PC-9 (cell line): ENCODE measurements at regions not wholly inside any gene's neighbourhood (a gene's known extent, or its start where the extent isn't known, plus 50 kb on each side); places are given as distances from the start of the nearest gene placed in this dataset.
A peak's percentile ranks its signal among the peaks of the same experiment; 100 is the strongest.

ENCODE experiments used
- BruUV-seq: library from RNA; stranded (reverse); fragments of 400-500 nt; replicated peaks from 2 replicates; lab custom pipeline; 2021; lab: Mats Ljungman, UMichigan
- CTCF ChIA-PET: fragments of 300-600 bp; sonication (Branson Sonifier 250); formaldehyde crosslinking; loops from one replicate; lab custom pipeline; 2022; ENCODE audit warnings: antibody characterized with exemption; lab: Charles Lee
- POLR2A ChIA-PET: fragments of 300-600 bp; sonication (Branson Sonifier 250); formaldehyde crosslinking; loops from one replicate; lab custom pipeline; 2022; ENCODE audit warnings: antibody characterized with exemption; ENCODE audit not compliant: unreplicated experiment; lab: Charles Lee
- DNase-seq, 2 experiments: peaks; one replicate each; pipeline versions ENCODE4 v3.0.0 to v3.0.0-alpha.2; 2015 to 2022; ENCODE audit warnings: mixed read lengths in 1 of 2
- H2AFZ ChIP-seq: fragments of 200-600 bp; sonication (generic); 2 replicates; pipeline ENCODE4 v1.8.1; 2017; ENCODE audit warnings: antibody characterized with exemption
- H3F3A ChIP-seq: fragments of 200-600 bp; sonication (generic); 2 replicates; pipeline ENCODE4 v1.8.1; 2017; ENCODE audit warnings: antibody characterized with exemption, mild to moderate bottlenecking, low read depth; ENCODE audit not compliant: insufficient read depth
- H3K27ac ChIP-seq: fragments of 200-600 bp; sonication (generic); 2 replicates; pipeline ENCODE4 v1.6.1; 2016; ENCODE audit warnings: mixed run types
- H3K27me3 ChIP-seq: fragments of 200-600 bp; sonication (generic); 2 replicates; pipeline ENCODE4 v1.6.1; 2016; ENCODE audit warnings: low read depth, mixed run types; ENCODE audit not compliant: insufficient read depth
- H3K36me3 ChIP-seq: fragments of 200-600 bp; sonication (generic); 2 replicates; pipeline ENCODE4 v1.6.1; 2016; ENCODE audit warnings: low read depth, mixed run types
- H3K4me1 ChIP-seq: fragments of 200-600 bp; sonication (generic); replicated peaks from 2 replicates; pipeline ENCODE4 v1.6.1; 2016; ENCODE audit warnings: mixed run types; ENCODE audit not compliant: insufficient read depth
- H3K4me2 ChIP-seq: fragments of 200-600 bp; sonication (generic); 2 replicates; pipeline ENCODE4 v1.6.1; 2017; ENCODE audit warnings: mixed run types
- H3K4me3 ChIP-seq: fragments of 200-600 bp; sonication (generic); 2 replicates; pipeline ENCODE4 v1.6.1; 2016; ENCODE audit warnings: mixed run types
- H3K79me2 ChIP-seq: fragments of 200-600 bp; sonication (generic); 2 replicates; pipeline ENCODE4 v1.6.1; 2017; ENCODE audit warnings: low read depth, mixed run types
- H3K9me2 ChIP-seq: fragments of 200-600 bp; sonication (generic); 2 replicates; pipeline ENCODE4 v1.8.1; 2017; ENCODE audit warnings: mild to moderate bottlenecking; ENCODE audit not compliant: insufficient read depth
- H3K9me3 ChIP-seq: fragments of 200-600 bp; sonication (generic); 2 replicates; pipeline ENCODE4 v1.8.1; 2016; ENCODE audit warnings: low read depth; ENCODE audit not compliant: insufficient read depth
- H4K20me1 ChIP-seq: fragments of 200-600 bp; sonication (generic); 2 replicates; pipeline ENCODE4 v1.8.1; 2017; ENCODE audit not compliant: insufficient read depth
- CTCF ChIP-seq: fragments of 200-600 bp; sonication (generic); conservative IDR thresholded peaks from 2 replicates; pipeline ENCODE4 v1.6.1; 2017; ENCODE audit warnings: mixed run types, antibody characterized with exemption, mild to moderate bottlenecking, moderate library complexity
- EZH2 ChIP-seq: fragments of 200-600 bp; sonication (generic); IDR thresholded peaks from 2 replicates; pipeline ENCODE4 v1.8.0; 2017; ENCODE audit warnings: antibody characterized with exemption, low read depth
- intact Hi-C: fragments of 100-400 bp; cut with micrococcal nuclease; formaldehyde crosslinking; loops from one replicate; pipeline ENCODE4 v1.10.0; 2022; ENCODE audit not compliant: unreplicated experiment

GRCh38 chr5:57855831-57856230, 373.2 kb upstream of the ACTBL2 start:
- no peaks in the 10 kb centered on the region for H4K20me1 ChIP-seq
- peaks cover 3% of the 10 kb centered on the region; the same call in 1 of the 2 replicates for H3K9me2 ChIP-seq
- intact Hi-C loops: no loop called here
- no peak overlapping the region for H2AFZ ChIP-seq
- H3K27me3 ChIP-seq: no peaks in the 10 kb centered on the region
- no peak overlapping the region for H3K4me2 ChIP-seq
- DNase-seq: no peak
- H3K27ac ChIP-seq: no peak overlapping the region
- no peaks in the 10 kb centered on the region for H3K4me1 ChIP-seq
- BruUV-seq: no TSS peak
- H3K79me2 ChIP-seq: no peaks in the 10 kb centered on the region
- peaks cover 4% of the 10 kb centered on the region; the same call in 1 of the 2 replicates for H3F3A ChIP-seq
- CTCF ChIA-PET: no interaction called here
- no peak for TF ChIP-seq CTCF
- TF ChIP-seq EZH2: no peak
- POLR2A ChIA-PET: no interaction called here
- peaks cover 3% of the 10 kb centered on the region for H3K9me3 ChIP-seq
- H3K36me3 ChIP-seq: no peaks in the 10 kb centered on the region
- no peak overlapping the region for H3K4me3 ChIP-seq

- CTCF ChIA-PET: no interaction called here
- no TSS peak for BruUV-seq
- H3K9me3 ChIP-seq: no peaks in the 10 kb centered on the region; the same call in none of the 2 replicates
Observed at GRCh38 chr5:57853929-57854697, 371.5 kb upstream of the ACTBL2 start.

GRCh38 chr5:57850109-57850508, 367.5 kb upstream of the ACTBL2 start:
- CTCF ChIA-PET: no interaction called here

More at GRCh38 chr5:57853929-57854697, 371.5 kb upstream of the ACTBL2 start:
- no peak for DNase-seq
- POLR2A ChIA-PET: no interaction called here
- Histone ChIP-seq H3K27me3 (no peaks in the 10 kb centered on the region), H3F3A (peaks cover 4% of the 10 kb centered on the region; the same call in 1 of the 2 replicates), H3K36me3 (no peaks in the 10 kb centered on the region), H2AFZ (peak overlapping the region; percentile 52; the same call in 1 of the 2 replicates), H3K27ac (no peak overlapping the region), H3K4me1 (peaks cover 5% of the 10 kb centered on the region; the same call in 1 of the 2 replicates), H3K9me2 (peaks cover 3% of the 10 kb centered on the region; the same call in 1 of the 2 replicates), H4K20me1 (no peaks in the 10 kb centered on the region), H3K79me2 (no peaks in the 10 kb centered on the region), H3K4me3 (no peak overlapping the region), H3K4me2 (no peak overlapping the region)
- no peak for TF ChIP-seq CTCF
- no peak for TF ChIP-seq EZH2
- intact Hi-C loops: no loop called here

More at GRCh38 chr5:57850109-57850508, 367.5 kb upstream of the ACTBL2 start:
- Histone ChIP-seq H3K27me3 (no peaks in the 10 kb centered on the region), H3K79me2 (no peaks in the 10 kb centered on the region), H4K20me1 (no peaks in the 10 kb centered on the region), H2AFZ (no peak overlapping the region), H3K4me3 (no peak overlapping the region), H3F3A (peaks cover 4% of the 10 kb centered on the region; the same call in 1 of the 2 replicates), H3K9me3 (peaks cover 2% of the 10 kb centered on the region), H3K4me2 (no peak overlapping the region), H3K9me2 (peaks cover 3% of the 10 kb centered on the region; the same call in 1 of the 2 replicates), H3K36me3 (no peaks in the 10 kb centered on the region), H3K27ac (no peak overlapping the region), H3K4me1 (peaks cover 5% of the 10 kb centered on the region; the same call in 1 of the 2 replicates)
- POLR2A ChIA-PET: interaction anchor here (0.5 kb wide), 2 partner anchors 12 to 606 kb away, joined by 3 to 7 read pairs; no protein-coding TSS in a partner anchor
- intact Hi-C loops: no loop called here
- TF ChIP-seq CTCF (no peak), EZH2 (no peak)
- no TSS peak for BruUV-seq
- DNase-seq: no peak
